ENCODE measurements at regions not wholly inside any gene's neighbourhood (a gene's known extent, or its start where the extent isn't known, plus 50 kb on each side); places are given as distances from the start of the nearest gene placed in this dataset.

DNA sequence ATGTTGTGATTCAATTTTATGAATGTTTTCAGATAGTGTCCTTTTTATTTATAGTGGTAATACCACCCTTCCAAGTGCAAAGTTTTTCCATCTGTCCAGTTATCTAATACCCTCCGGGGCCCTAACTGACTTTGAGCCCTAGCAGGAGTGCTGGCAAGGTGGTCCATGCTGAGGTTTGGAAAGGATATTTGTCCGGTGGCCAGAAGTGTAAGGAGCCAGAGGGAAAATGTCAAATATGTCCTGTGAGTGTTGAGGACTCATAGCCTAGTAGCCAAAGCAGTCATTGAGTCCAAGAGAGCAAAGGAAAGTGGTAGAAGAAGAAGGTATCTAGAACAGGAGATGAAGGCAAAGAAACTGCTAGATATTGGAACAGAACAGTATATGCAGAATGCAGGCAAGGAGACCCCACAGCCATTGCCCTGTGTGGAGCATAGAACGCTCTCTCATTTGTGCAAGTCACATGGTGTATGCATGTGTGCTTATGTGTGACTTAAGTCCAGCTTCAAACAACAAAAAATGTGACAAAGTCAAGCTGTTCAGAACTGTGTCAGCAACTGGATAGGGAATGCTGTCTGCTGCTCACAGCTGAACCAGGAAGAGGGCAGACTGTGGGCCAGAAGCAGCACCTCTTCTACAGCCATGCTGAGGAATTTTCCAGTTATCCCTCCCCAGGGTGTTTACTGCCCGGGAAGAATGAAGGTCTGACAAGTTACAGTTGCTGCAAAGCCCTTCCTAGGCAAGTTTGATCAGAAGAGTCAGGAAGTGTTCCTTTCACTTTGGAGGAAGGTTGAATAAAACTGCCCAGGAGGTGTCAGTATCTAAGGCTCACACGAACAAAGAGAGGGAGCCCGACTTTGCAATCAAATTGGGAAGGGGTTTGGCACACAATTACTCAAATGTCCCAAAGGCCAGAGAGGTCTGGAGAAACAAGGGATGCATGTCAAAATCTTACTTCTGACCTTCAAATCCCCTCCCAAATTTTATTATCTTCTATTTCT, 463.3 kb upstream of the DMAC1 start:
- no peak for DNase-seq (ENCODE audit: low read depth in 3 of 3)

DNA sequence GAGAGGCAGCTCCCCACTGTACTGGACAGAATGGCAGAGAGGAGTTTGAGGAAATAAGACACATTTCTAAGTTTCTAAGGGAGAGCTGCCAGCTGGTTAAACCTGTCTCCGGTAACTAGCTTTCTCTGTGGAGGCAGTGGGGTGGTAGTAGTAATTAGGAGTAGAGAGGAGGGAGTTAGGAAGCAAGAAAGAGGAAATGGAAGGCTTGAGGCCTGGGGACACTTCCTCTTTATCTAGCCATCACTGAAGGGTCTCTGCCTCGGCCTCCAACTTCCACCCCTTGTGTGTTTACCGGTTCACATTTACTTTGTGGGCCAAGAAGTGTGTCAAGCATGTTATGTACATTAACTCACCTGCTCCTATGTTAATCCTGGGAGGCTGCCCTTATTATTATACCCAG, 462.2 kb upstream of the DMAC1 start:
- DNase-seq (ENCODE audit: low read depth in 3 of 3), result no peak

DNA sequence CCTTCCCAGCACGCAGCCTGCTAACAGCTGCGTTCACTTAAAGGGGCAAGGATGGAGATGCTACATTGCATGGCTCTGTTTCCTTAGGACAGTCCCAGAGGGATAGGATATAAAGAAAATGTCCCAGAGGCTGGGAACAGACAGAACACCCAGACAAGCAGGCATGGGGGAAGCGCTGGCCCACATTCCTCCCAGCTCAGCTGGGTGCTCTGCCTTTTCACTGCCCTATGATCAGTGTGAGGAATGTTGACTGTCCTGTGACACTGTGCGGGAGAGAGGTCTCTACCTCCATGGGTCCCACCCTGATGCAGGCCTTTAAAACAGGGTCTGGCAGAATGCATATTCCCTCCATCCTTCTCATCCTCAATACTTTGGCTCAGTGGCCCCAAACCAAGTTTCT, 459.4 kb upstream of the DMAC1 start:
- DNase-seq (ENCODE audit: low read depth in 3 of 3), result no peak

DNA sequence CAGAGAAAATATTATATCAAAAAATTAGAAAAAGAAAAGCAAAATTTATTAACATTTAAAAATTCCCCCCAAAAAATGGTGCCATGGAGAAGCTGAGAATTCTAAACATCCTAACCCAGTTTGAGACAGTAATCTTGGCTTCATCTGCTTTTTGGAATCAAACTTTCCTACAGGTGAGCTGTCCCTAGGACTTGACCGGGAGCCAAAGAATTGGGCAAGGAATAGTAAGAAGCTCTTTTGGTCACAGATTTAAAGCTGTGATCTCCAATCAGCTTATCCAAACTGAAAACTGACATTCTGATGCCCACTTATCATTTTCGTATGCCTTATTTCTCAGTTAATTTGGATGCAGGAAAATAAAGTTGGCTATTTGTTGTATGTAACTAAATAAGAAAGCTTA, 457.3 kb upstream of the DMAC1 start:
- no peak for DNase-seq (ENCODE audit: low read depth in 3 of 3)

DNA sequence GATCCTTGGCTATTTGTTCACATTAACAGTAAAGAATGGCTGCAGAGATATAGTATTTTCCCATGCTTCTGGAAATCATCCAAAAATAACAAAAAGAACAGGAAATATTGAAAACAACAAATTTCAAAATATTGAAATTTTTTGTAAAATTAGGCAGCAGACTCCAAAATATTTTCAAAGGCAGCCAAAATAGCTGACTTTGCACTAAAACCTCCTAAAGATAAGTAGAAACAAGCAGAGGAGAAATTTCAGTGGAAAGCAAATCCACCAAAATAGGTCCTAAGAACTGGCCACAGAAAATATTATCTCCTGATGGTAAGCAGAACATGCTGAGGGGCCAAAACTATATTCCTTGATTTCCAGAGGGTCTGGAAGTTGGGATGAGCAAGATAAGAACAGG, 456.3 kb upstream of the DMAC1 start:
- no peak for DNase-seq (ENCODE audit: low read depth in 3 of 3)

DNA sequence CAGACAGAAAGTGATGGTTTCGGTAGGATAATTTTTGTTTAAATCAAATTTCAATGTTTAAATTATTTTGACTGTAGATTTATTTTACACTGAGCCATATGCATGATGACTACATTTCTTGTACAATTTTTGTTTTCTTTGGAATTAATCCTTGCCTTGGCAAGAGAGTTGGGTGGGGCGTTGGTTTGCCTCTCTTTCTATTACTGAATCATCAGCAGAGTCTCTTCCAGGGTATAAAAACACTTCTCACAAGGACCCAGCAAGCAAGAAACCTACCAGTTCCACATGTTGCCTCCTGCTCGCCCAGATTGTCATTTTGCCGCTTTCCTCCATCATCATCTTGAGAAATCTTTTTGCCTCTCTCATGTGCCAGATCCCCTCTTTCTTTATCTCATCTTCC, 455.0 kb upstream of the DMAC1 start:
- no peak for DNase-seq (ENCODE audit: low read depth in 3 of 3)

DNA sequence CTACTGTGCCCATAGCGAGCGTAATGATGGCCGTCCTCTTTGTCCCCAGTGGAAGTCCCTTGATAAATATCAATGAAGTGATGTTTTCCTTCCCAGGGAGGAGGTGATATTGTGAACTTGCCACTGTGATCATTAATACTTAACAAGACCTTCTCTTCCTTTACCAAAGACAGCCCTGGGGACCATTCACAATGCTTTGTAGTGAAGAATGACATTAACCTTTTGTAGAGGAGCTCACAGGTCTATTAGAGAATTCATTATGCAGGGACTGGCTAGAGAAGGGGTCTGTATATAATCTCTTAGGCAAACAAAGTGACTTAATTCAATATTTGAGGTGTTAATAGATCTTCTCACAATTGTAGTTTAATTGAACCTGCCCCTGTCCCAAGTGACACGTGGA, 452.9 kb upstream of the DMAC1 start:
- no peak for DNase-seq (ENCODE audit: low read depth in 3 of 3)

DNA sequence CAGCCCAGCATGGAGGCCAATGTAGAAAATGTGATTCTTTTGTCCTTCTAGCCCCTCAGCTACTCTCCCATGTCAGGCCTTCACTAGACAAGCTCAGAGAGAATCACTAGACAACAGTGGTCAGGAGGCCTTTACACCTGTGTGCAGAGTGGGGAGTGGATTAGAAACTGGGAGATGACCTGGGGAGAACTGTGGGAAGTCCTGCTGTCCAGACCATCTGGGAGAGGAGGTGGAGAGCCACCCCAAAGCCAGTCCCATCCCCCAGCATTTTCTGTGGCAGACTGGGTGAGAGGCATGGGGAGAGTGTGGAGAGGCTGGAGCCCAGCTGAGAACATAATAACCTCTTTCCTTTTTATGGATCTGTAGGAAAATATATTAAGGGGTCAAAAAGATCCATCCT, 452.0 kb upstream of the DMAC1 start:
- DNase-seq (ENCODE audit: low read depth in 3 of 3), result no peak

DNA sequence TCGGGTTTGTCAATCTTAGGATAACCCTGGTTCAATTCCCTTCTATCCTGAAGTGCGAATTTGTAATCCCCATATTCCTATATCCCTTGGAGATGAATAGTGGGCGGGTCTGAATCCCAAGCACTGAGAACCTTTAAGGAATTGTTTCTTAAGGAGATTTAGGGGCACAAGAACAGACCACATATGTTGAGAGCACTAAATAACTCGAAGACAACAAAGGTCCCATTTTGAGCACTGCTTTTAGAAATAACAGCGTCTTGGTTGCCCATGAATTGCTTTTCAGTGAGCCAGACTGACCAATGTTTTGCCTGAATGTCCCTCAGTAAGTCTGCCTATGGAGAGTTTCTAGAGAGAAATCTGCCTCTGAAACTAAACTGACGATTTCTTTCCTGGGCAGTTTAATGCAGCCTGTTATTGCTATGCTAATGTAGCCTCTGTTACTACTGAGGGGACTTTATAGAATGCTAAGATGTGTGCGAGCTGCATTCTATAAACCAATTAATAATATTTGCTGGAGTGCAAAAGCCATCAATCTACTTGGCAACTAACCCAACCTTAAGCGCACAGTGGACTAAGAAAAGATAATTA, 445.0 kb upstream of the DMAC1 start:
- DNase-seq (ENCODE audit: low read depth in 3 of 3), result no peak

DNA sequence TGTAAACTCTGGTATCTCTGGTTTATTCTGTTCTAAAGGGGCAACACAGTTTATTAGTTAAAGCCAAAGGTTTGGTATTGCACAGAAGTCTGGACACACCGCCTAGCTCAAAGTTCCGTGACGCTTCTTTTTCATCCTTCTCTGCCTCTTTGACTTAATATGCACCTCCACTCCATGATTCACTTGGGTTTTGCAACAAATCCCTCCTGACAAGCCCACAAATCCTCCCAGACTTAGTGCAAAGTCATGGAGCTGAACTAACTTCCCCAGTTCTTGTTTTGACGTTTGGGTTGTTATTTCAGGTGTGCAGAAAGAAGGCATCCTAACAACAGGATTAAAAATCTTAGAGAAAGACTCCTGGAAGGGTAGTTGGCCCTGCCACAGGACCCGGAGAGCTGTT, 441.6 kb upstream of the DMAC1 start:
- no peak for DNase-seq (ENCODE audit: low read depth in 3 of 3)

DNA sequence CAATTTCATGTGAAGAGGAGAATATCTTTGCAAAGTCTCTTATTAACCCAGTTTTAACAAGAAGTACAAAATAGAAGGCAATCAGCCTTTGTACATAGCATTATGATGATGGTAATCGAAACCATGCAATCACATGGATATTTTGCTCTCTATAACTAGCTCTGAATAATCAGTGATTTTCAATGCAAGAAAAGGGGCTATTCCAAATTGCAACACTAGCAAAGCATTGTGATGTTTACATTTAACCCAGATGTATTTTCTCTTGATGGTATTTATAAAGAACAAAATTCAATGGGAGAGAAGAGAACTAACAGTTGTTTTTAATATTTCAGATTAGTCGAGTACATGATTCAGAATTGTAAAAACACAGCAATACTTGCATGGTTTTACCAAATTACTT, 437.5 kb upstream of the DMAC1 start:
- no peak for DNase-seq (ENCODE audit: low read depth in 3 of 3)

DNA sequence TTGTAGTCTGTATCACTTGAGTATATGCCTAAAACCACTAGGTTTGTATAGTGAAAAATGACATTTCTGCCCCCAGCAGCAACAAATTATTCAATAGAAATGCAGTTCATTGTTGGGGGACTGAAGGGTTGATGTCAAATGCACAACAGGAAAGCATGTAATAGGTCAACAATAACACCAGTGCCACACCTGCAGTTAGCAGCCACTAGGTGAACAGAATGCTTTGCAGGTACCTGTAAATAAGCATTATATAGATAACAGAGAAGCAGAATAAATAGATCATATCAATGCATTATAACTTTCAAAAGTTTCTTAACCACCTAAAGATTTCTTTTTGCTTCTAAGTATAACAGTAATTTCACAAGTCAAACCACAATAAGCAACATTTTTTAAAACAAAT, 435.9 kb upstream of the DMAC1 start:
- no peak for DNase-seq (ENCODE audit: low read depth in 3 of 3)

DNA sequence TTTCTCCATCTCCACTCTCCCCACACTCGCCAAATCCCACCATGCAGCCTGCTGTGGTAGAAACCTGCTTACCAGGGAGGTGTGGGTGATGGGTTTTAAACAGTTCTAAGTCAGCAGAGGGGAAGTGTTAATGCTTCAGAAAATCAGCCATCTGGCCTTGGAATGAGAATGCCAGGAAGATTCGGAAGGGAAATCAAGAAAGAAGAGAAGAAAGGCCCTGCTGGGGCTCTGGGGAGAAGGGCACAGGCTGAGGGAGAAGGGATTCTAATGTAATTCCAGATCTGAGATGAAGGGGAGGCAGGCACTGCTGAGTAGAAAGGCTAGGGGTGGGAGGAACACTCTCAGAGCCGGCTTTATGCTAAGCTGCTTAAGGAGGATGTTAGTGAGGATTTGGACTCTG, 434.7 kb upstream of the DMAC1 start:
- DNase-seq (ENCODE audit: low read depth in 3 of 3), result no peak

DNA sequence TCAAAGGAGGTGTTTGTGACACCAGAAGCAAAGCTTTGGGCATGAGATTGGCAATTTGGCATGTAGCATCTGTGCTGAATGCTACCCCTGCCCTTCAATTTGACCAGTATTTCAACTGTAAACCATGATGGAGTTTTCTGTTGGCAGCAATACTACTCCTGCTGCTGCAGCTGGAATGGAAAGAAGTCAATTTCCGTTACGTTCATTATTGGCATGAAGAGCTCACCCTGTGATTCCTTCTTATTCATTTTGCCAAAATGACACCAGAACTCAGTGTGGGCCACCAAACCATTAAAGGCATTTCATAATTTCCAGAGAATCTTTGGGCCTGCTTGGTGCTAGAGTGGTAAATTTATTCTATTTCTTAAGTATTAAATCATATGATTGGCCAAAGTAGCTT, 433.1 kb upstream of the DMAC1 start:
- no peak for DNase-seq (ENCODE audit: low read depth in 3 of 3)

DNA sequence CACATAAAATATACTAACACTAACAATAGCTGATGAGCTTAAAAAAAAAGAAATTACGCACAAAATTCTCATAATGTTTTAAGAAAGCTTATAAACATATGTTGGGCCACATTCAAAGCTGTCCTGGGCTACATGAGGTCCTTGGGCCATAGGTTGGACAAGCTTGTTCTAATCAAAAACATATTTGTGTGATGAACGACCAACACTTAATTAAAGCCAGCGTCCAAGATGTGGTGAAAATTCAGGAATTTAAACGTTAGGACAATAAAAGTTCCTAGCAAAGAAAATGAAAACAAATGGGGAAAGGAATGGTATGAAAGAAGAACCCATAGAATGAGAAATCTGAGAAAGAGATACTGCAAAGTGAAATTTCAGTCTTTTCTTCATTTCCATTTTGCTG, 429.6 kb upstream of the DMAC1 start:
- no peak for DNase-seq (ENCODE audit: low read depth in 3 of 3)

DNA sequence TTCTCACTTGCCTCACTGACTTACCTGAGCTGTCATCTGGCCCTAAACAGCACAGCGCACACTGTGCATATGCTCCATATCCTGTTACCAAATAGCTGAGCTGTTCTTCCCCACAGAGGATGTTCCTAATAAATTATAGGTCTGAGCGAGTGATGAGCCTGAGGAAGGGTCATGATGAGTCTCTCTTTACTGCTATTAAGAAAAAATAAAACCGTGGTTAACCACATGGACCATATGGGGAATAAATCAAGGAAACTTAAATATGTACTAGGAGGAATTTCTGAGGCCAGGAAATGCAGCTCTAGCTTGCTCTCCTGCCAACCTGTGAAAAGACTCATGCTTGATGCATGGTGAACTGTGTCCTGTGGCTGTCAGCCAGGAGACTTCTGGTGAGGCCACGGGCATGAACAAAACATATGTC, 424.8 kb upstream of the DMAC1 start:
- no peak for DNase-seq (ENCODE audit: low read depth in 3 of 3)

DNA sequence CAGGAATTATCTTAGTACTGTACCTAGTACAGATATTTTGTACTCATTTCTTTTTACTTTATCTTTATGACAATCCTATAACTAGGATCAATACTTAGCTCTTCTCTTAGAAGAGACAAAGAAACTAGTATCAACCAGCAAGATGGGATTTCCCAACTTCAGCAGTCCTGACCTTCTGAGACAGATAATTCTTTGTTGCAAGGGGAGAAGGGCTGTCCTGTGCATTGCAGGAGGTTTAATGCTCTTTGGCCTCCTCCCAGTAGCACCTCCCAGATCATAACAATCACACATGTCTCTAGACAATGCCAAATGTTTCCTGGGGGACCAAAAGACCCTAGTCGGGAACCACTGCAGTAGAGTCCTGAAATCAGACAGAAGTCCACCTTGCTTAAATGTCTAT, 424.3 kb upstream of the DMAC1 start:
- no peak for DNase-seq (ENCODE audit: low read depth in 3 of 3)

DNA sequence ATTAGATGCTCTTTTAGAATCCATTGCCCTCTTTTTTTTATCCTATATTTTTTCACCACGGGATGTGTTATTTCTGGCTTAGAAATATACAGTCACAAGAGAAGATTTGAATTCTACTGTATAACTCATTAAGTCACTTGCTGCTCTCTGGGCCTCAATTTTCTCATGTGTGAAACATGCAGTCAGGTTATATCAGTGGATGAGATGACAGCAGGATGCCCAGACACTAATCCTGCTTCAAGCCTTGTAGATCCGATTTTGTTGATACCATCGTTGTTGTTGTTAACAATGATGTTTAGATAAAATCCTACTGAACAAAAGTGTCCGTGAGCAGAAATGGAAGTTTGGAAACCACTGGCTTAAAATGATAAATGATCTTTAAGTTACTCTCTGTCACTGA, 421.9 kb upstream of the DMAC1 start:
- no peak for DNase-seq (ENCODE audit: low read depth in 3 of 3)

DNA sequence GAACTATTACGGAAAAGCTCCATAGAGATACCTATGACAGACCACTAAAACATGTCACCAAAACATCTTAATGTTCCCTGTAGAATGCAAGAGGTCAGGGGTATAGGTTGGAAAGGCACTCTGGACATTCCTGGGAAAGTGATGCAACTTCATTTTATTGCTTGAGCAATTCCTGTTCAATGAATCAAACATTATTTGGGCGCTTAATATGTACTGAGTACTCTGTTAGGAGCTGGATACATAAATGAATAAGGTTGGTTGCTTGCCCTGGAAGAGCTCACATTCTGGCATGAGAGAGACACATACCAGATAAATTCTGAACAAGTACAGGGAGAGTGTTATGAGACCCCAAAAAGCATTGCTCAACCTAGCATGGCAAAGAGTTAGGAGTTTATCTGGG, 408.9 kb upstream of the DMAC1 start:
- DNase-seq (ENCODE audit: low read depth in 3 of 3), result no peak

DNA sequence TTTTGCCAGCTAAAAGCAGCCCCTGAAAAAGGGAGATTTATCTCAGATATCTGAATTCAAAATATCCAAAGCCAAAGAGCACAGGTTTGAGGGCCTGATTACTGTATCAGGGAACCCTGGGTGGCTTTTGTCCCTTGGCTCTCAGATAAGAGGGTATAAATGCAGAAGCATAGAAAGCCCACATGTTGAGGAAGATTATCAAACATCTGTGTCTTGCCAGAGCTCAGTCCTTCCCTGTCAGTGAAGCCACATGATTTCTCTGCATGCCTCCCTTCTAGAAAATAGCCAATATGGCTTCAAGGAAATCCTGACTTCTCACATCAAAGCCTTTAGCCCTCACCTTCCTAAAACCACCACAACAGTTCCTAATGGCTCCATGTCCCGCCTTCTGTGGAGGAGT, 408.0 kb upstream of the DMAC1 start:
- no peak for DNase-seq (ENCODE audit: low read depth in 3 of 3)

DNA sequence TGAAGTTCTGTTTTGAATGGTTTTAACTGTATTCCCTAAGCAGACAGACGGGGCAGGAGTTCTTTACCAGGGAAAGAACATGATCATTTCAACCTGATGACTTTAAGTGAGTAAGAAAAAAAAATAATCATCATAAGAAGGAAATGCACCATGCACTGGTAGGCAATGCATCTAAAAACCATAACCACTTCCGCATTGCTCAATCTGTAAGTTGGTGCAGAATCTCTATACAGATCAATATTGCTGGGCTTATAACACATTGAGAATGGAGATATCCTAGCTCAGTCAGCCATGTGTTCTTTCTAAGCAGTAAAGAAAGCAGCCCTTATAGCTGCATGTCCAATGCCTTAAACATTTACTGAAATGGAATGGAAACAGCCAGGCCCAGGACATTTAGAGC, 407.1 kb upstream of the DMAC1 start:
- no peak for DNase-seq (ENCODE audit: low read depth in 3 of 3)

DNA sequence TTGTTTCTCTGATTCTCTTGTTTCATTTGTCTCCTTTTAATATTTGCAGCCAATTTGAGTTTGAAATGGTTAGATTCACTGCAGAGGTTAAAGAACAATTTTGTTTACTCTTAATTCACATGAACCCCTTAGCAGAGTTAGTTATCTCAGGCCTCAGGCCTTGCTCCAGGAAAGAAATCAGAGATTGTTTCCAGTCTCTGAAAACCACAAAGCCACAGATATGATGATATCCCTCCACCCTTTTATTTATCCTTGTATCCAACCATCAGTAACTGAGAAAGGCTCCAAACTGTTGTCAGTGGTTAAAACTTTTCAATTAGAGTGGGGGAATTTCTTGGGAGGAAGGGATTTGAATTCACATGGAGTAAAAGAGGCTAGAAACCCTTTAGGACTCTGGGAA, 406.0 kb upstream of the DMAC1 start:
- DNase-seq (ENCODE audit: low read depth in 3 of 3), result no peak

DNA sequence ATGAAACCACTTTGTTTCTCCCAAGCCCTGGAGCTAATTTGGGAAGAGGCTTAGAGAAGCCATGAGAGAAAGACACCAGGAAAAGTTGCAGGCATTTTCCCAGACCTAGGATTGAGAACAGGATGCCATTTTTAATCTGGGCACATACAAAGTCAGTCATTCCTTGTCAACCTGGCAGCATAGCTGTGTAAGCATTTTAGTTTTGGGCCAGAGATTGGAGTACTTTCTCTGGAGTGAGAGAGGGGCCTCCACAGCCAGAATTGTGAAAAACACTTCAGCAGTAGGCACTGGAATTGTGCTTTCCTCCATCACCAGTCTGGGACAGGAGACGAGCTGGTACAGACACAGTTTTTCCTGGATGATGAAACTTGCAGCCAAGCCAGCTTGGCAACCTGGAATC, 390.3 kb upstream of the DMAC1 start:
- no peak for DNase-seq (ENCODE audit: low read depth in 3 of 3)
